MCF 10A (cell line): ENCODE measurements at regions not wholly inside any gene's neighbourhood (a gene's known extent, or its start where the extent isn't known, plus 50 kb on each side); places are given as distances from the start of the nearest gene placed in this dataset.

Experiments
- BruUV-seq: library from RNA; stranded (reverse); fragments of 400-500 nt; replicated peaks from 2 replicates; lab custom pipeline; 2021; lab: Mats Ljungman, UMichigan
- CTCF ChIA-PET: fragments of 300-600 bp; sonication (Branson Sonifier 250); formaldehyde crosslinking; extraction: SDS; loops from one replicate; lab custom pipeline; 2021; ENCODE audit warnings: antibody characterized with exemption, inconsistent platforms; lab: Yijun Ruan, JAX
- POLR2A ChIA-PET: fragments of 300-600, 350-650 bp; sonication (Branson Sonifier 250); formaldehyde crosslinking; extraction: SDS; loops from one replicate; lab custom pipeline; 2020; ENCODE audit warnings: antibody characterized with exemption, inconsistent platforms; lab: Yijun Ruan, JAX
- DNase-seq: peaks from one replicate; pipeline ENCODE4 v3.0.0-alpha.2; 2018; ENCODE audit not compliant: unreplicated experiment
- H3K27ac Mint-ChIP-seq: one replicate; pipeline ENCODE4 v1.8.0; 2022; ENCODE audit warnings: mild to moderate bottlenecking, low read depth, mixed read lengths; ENCODE audit not compliant: unreplicated experiment
- H3K27me3 Mint-ChIP-seq: one replicate; pipeline ENCODE4 v1.8.0; 2022; ENCODE audit warnings: mixed read lengths; ENCODE audit not compliant: insufficient read depth, unreplicated experiment
- H3K36me3 Mint-ChIP-seq: one replicate; pipeline ENCODE4 v1.8.0; 2022; ENCODE audit warnings: mild to moderate bottlenecking, moderate library complexity, mixed read lengths; ENCODE audit not compliant: insufficient read depth, unreplicated experiment
- H3K4me1 Mint-ChIP-seq: one replicate; pipeline ENCODE4 v1.8.0; 2022; ENCODE audit warnings: mixed read lengths; ENCODE audit not compliant: insufficient read depth, unreplicated experiment
- H3K4me3 Mint-ChIP-seq: one replicate; pipeline ENCODE4 v1.8.0; 2022; ENCODE audit warnings: mild to moderate bottlenecking, moderate library complexity, mixed read lengths; ENCODE audit not compliant: unreplicated experiment
- H3K9me3 Mint-ChIP-seq: one replicate; pipeline ENCODE4 v1.8.0; 2022; ENCODE audit warnings: mixed read lengths; ENCODE audit not compliant: unreplicated experiment
- CTCF ChIP-seq: fragments of 200-600 bp; IDR thresholded peaks from one replicate; pipeline ENCODE4 v1.8.0; 2022; ENCODE audit warnings: antibody characterized with exemption, mild to moderate bottlenecking; ENCODE audit not compliant: unreplicated experiment
- intact Hi-C: fragments of 100-400 bp; cut with micrococcal nuclease; formaldehyde crosslinking; loops from 2 replicates; pipeline ENCODE4 v1.14.1; 2022

DNA sequence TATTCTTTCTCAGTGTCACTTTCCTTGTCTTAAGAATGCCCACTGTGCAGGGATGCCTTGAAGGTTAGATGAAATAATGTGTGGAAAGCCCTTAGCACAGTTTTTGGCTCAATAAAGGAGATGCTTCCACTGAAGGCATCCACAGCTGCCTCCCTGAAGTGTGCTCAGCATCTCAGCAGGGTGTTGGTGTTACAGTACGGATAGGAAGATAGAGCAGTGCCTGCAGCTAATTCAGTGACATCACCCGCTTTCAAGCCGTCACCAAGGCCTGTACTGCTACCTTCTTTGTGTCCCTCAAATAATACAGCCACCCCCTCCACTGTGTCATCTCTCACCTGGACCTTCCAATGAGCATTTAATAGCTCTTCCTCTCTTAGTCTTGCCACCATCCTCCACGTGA is 59.0 kb downstream of the NDUFS5 start:
- no peaks in the 10 kb centered on the region for H3K36me3 Mint-ChIP-seq
- intact Hi-C loops, result no loop called here
- peaks cover 11% of the 10 kb centered on the region for H3K27me3 Mint-ChIP-seq

GRCh38 chr1:39086386-39086785 is 60.2 kb downstream of the NDUFS5 start:
- POLR2A ChIA-PET, result no interaction called here
- H3K9me3 Mint-ChIP-seq, result no peaks in the 10 kb centered on the region
- H3K4me1 Mint-ChIP-seq, result no peaks in the 10 kb centered on the region
- no peaks in the 10 kb centered on the region for H3K36me3 Mint-ChIP-seq
- no peak overlapping the region for H3K4me3 Mint-ChIP-seq
- H3K27me3 Mint-ChIP-seq, result peaks cover 11% of the 10 kb centered on the region
- intact Hi-C loops, result no loop called here
- DNase-seq, result no peak
- CTCF ChIA-PET, result interaction anchor here (0.7 kb wide), 1 partner anchor 86 kb away, joined by 3 read pairs; no protein-coding TSS in a partner anchor
- BruUV-seq, result no TSS peak
- H3K27ac Mint-ChIP-seq, result no peak overlapping the region
- no peak for TF ChIP-seq CTCF

More for the DNA sequence above, 59.0 kb downstream of the NDUFS5 start:
- CTCF ChIA-PET, result interaction anchor here (1.0 to 1.2 kb wide), 2 partner anchors 13 to 17 kb away, joined by 3 to 4 read pairs; no protein-coding TSS in a partner anchor
- Mint-ChIP-seq H3K4me3 (no peak overlapping the region), H3K27ac (no peak overlapping the region), H3K4me1 (no peaks in the 10 kb centered on the region), H3K9me3 (no peaks in the 10 kb centered on the region)
- POLR2A ChIA-PET, result interaction anchor here (0.7 kb wide), 1 partner anchor 23 kb away, joined by 3 read pairs; no protein-coding TSS in a partner anchor
- BruUV-seq, result no TSS peak
- no peak for TF ChIP-seq CTCF
- no peak for DNase-seq

GRCh38 chr1:39086865-39087409 is 60.8 kb downstream of the NDUFS5 start:
- H3K4me3 Mint-ChIP-seq, result no peak overlapping the region
- TF ChIP-seq CTCF, result no peak
- CTCF ChIA-PET, result interaction anchor here (0.8 kb wide), 1 partner anchor 172 kb away, joined by 6 read pairs; no protein-coding TSS in a partner anchor
- H3K4me1 Mint-ChIP-seq, result no peaks in the 10 kb centered on the region
- peaks cover 11% of the 10 kb centered on the region for H3K27me3 Mint-ChIP-seq
- DNase-seq, result no peak
- intact Hi-C loops, result no loop called here
- no peaks in the 10 kb centered on the region for H3K9me3 Mint-ChIP-seq
- POLR2A ChIA-PET, result interaction anchor here (0.8 to 0.9 kb wide), 2 partner anchors 9 to 245 kb away, joined by 3 to 4 read pairs; no protein-coding TSS in a partner anchor
- H3K36me3 Mint-ChIP-seq, result no peaks in the 10 kb centered on the region
- H3K27ac Mint-ChIP-seq, result no peak overlapping the region
- no TSS peak for BruUV-seq

DNA sequence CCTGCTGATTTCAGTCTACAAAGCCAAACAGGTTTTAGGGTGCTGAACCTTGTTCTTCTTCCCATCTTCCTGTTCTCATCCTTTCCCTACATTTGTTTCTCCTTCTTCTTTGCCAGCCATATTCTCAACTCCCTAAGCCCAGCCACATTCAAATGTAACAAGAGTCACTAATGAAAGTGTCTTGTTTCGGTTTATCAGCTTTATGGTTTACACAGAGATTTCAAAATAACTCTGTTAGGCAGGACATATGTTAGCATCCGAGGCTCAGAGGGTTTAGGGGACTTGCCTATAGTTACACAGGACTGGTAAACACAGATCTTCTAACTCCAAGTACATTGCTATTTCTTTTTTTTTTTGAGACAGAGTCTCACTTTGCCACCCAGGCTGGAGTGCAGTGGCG is 61.3 kb downstream of the NDUFS5 start:
- CTCF ChIA-PET, result interaction anchor here (0.8 kb wide), 1 partner anchor 171 kb away, joined by 6 read pairs; no protein-coding TSS in a partner anchor
- intact Hi-C loops, result no loop called here
- DNase-seq, result no peak
- no peaks in the 10 kb centered on the region for H3K36me3 Mint-ChIP-seq
- no peak for TF ChIP-seq CTCF
- no peak overlapping the region for H3K27ac Mint-ChIP-seq
- no TSS peak for BruUV-seq
- POLR2A ChIA-PET, result interaction anchor here (0.8 to 0.9 kb wide), 2 partner anchors 9 to 244 kb away, joined by 3 to 4 read pairs; no protein-coding TSS in a partner anchor
- no peak overlapping the region for H3K4me3 Mint-ChIP-seq
- H3K9me3 Mint-ChIP-seq, result no peaks in the 10 kb centered on the region
- H3K27me3 Mint-ChIP-seq, result peaks cover 7% of the 10 kb centered on the region
- no peaks in the 10 kb centered on the region for H3K4me1 Mint-ChIP-seq
